ENCODE measurements at regions not wholly inside any gene's neighbourhood (a gene's known extent, or its start where the extent isn't known, plus 50 kb on each side); places are given as distances from the start of the nearest gene placed in this dataset.

GRCh38 chr15:36430726-36431265 lies 148.6 kb upstream of the CDIN1 start:
- no peaks in the 10 kb centered on the region for H3K36me3 ChIP-seq (ENCODE audit: control insufficient read depth, insufficient read depth, low read length)
- in situ Hi-C loops (cut with MboI) (loop anchor here (10.0 kb wide), 1 partner anchor 906 kb away; no protein-coding TSS in a partner anchor), intact Hi-C loops (cut with micrococcal nuclease) (no loop called here)
- H4K20me1 ChIP-seq (replicated peaks; ENCODE audit: control insufficient read depth, insufficient read depth, low read length) = no peaks in the 10 kb centered on the region
- BruUV-seq (replicated peaks) = no TSS peak
- peaks cover 13 to 47% of the 10 kb centered on the region in 2 experiments; a peak in 4 of 5 replicates for H3K4me1 ChIP-seq (replicated peaks in 1 of 2; ENCODE audit: control insufficient read depth in 2 of 2, insufficient read depth in 2 of 2, low read length in 2 of 2)
- H3K79me2 ChIP-seq (ENCODE audit: control insufficient read depth, insufficient read depth, low read length) = no peaks in the 10 kb centered on the region
- FAIRE-seq (no peak), ATAC-seq (no peak), DNase-seq (ENCODE audit: extremely low read depth in 1 of 4, low spot score in 3 of 4) (no peak)
- no peaks in the 10 kb centered on the region for H3K27me3 ChIP-seq (ENCODE audit: control insufficient read depth in 2 of 2, insufficient read depth in 2 of 2, low read length in 2 of 2)
- H3K27ac ChIP-seq (ENCODE audit: extremely low read depth, low read depth, low read length) = no peak overlapping the region
- no peak overlapping the region for H3K4me3 ChIP-seq
- POLR2A ChIA-PET = no interaction called here
- H3K4me2 ChIP-seq (ENCODE audit: insufficient read depth, low read length) = no peak overlapping the region
- H3K9ac ChIP-seq (ENCODE audit: insufficient read depth in 1 of 2, low read depth in 2 of 2, low read length in 2 of 2) = no peak overlapping the region
- 71% methylated on average over 4 of the region's 4 CpGs for WGBS (ENCODE audit: insufficient coverage, low coverage, missing lambda C conversion rate)
- CTCF ChIA-PET (ENCODE audit: low intra/inter-chr PET ratio) = no interaction called here
- H2AFZ ChIP-seq (ENCODE audit: low read depth, low read length) = no peak overlapping the region; the same call in 1 of the 2 replicates
- H3K9me1 ChIP-seq (ENCODE audit: control insufficient read depth, insufficient read depth, low read length) = no peaks in the 10 kb centered on the region
- no peak for TF ChIP-seq ZNF586 (CRISPR knock-in tag; conservative IDR thresholded peaks at IDR 0.05)
- no peak for TF ChIP-seq GTF2E2 (tag; IDR thresholded peaks at IDR 0.05)
- no peak for TF ChIP-seq E2F6 (IDR thresholded peaks at IDR 0.05; ENCODE audit: borderline replicate concordance in 1 of 2, extremely low read depth in 1 of 2, insufficient read depth in 1 of 2, insufficient read length in 1 of 2, low read depth in 1 of 2, low read length in 1 of 2, poor library complexity in 1 of 2, severe bottlenecking in 1 of 2)
- no peak for TF ChIP-seq TOE1 (IDR thresholded peaks at IDR 0.05; ENCODE audit: borderline replicate concordance)
- no peak for TF ChIP-seq TOE1 (CRISPR knock-in tag; IDR thresholded peaks at IDR 0.05; ENCODE audit: borderline replicate concordance, low read depth)
- H3K9me3 ChIP-seq (replicated peaks; ENCODE audit: control insufficient read depth, insufficient read depth, low read depth, low read length) = no peaks in the 10 kb centered on the region
